ENCODE measurements at regions not wholly inside any gene's neighbourhood (a gene's known extent, or its start where the extent isn't known, plus 50 kb on each side); places are given as distances from the start of the nearest gene placed in this dataset.

GRCh38 chrX:40388441-40388840 lies 192.3 kb upstream of the ATP6AP2 start:
- TF ChIP-seq CTCF (IDR thresholded peaks at IDR 0.05) (no peak), TP53 (CRISPR knock-in tag; IDR thresholded peaks at IDR 0.05) (no peak), PBX3 (IDR thresholded peaks at IDR 0.05) (no peak), POLR2A (IDR thresholded peaks at IDR 0.05; ENCODE audit: low read length) (no peak), CEBPB (IDR thresholded peaks at IDR 0.05) (no peak), MAX (IDR thresholded peaks at IDR 0.05) (no peak), ELK1 (IDR thresholded peaks at IDR 0.05; ENCODE audit: low read depth, low read length) (no peak), EP300 (IDR thresholded peaks at IDR 0.05) (no peak), RARB (CRISPR knock-in tag; IDR thresholded peaks at IDR 0.05) (no peak), RNF2 (IDR thresholded peaks at IDR 0.05; ENCODE audit: borderline replicate concordance, low read depth) (no peak), JUN (IDR thresholded peaks at IDR 0.05) (no peak), RAD21 (conservative IDR thresholded peaks at IDR 0.05 in 1 of 2, IDR thresholded peaks at IDR 0.05 in 1 of 2) (no peak)
